Suprapubic skin (tissue), 4 donors: ENCODE measurements at regions not wholly inside any gene's neighbourhood (a gene's known extent, or its start where the extent isn't known, plus 50 kb on each side); places are given as distances from the start of the nearest gene placed in this dataset.

Experiments
- CTCF ChIP-seq, 2 donors: fragments of 200-600 bp in 1 of 2; fragments of 450-650 bp in 1 of 2; sonication (generic) in 1 of 2; IDR thresholded peaks; one replicate each; pipeline ENCODE4 v1.5.1; 2016 to 2019; ENCODE audit warnings: antibody characterized with exemption in 2 of 2, mild to moderate bottlenecking in 1 of 2, moderate library complexity in 1 of 2
- EP300 ChIP-seq: sonication (generic); formaldehyde crosslinking; IDR thresholded peaks from one replicate; pipeline ENCODE4 v1.6.1; 2017; ENCODE audit warnings: antibody characterized with exemption
- POLR2A ChIP-seq, 2 donors: fragments of 450-650 bp; IDR thresholded peaks; one replicate each; pipeline ENCODE4 v1.6.1; 2017; ENCODE audit warnings: antibody characterized with exemption in 2 of 2, mild to moderate bottlenecking in 2 of 2, moderate library complexity in 2 of 2
- POLR2AphosphoS5 ChIP-seq, 3 donors: sonication (generic); formaldehyde crosslinking; IDR thresholded peaks; one replicate each; pipeline ENCODE4 v1.6.1; 2017; ENCODE audit warnings: antibody characterized with exemption in 3 of 3

DNA sequence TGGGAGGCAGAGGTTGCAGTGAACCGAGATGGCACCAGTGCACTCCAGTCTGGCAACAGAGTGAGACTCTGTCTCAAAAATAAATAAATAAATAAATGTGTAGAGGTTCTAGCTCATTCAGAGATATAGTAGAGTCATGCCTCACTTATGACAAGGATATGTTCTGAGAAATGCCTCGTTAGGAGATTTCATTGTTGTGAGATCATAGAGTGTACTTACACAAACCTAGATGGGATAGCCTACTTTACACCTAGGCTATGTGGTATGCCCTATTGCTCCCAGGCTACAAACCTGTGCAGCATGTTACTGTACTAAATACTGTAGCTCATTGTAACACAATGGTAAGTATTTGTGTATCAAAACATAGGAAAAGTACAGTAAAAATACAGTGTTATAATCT is 155.3 kb upstream of the JUN start:
- no peak for TF ChIP-seq CTCF (IDR thresholded peaks at IDR 0.05)
- TF ChIP-seq POLR2A (IDR thresholded peaks at IDR 0.05) = no peak
- no peak for TF ChIP-seq POLR2AphosphoS5 (IDR thresholded peaks at IDR 0.05)
- TF ChIP-seq EP300 = no peak
